Urothelium cell line (cell line): ENCODE measurements at regions not wholly inside any gene's neighbourhood (a gene's known extent, or its start where the extent isn't known, plus 50 kb on each side); places are given as distances from the start of the nearest gene placed in this dataset.

Source experiments
- DNase-seq: peaks from one replicate; pipeline ENCODE4 v3.0.0; 2011; ENCODE audit warnings: low spot score, mixed read lengths
- FAIRE-seq: peaks from 2 replicates; lab custom pipeline; 2011; peaks lifted over from hg19 to GRCh38; lab: Jason Lieb, UNC

DNA sequence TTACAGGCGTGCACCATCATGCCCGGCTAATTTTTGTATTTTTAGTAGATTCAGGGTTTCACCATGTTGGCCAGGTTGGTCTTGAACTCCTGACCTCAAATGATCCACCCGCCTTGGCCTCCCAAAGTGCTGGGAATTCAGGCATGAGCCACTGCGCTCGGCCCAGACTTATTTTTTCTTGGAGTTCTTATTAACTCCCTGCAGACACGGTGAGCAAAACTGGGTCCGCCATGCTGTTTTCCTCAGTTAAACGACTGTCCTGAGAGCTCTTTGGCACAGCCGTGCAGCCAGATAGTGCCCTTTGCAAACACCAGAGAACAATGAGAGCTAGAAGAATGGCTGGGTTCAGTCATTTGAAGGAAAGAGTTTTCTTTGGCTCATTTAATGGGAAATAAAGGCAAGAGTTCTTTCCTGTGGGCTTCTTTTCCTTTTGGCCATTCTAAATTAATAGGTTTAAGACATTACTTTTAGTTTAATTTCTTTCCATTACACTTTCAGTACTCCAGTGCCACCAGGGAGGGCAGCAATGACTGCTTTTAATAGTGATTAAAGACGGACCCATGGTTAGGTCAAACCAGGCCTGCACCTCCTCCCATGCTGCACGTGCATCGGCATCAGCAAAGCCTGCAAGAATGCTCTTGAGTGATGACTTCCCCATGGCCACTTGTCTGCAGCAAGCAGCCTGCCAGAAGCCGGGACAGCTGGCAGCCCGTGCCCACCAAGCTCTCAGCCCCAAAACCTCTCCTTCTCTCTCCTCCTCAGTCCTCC is 60.7 kb downstream of the VCPKMT start:
- FAIRE-seq (no peak), DNase-seq (no peak)

DNA sequence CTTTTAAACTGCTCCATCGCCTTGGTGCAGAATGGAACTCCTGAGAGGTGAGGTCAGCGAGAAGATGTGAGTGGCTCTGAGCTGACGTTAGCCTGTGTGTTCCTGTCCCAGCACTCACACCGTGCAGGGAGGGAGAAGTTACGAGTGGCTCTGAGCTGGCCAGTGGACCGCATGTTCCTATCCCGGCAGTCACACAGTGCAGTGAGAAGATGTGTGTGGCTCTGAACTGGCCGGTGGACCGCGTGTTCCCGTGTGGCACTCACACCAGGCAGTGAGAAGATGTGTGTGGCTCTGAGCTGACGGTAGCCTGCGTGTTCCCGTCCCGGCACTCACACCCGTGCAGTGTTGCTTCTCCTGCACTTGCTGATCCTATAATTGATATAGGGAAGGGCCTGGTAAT is 59.9 kb downstream of the VCPKMT start:
- no peak for DNase-seq
- peak; percentile 88 for FAIRE-seq

DNA sequence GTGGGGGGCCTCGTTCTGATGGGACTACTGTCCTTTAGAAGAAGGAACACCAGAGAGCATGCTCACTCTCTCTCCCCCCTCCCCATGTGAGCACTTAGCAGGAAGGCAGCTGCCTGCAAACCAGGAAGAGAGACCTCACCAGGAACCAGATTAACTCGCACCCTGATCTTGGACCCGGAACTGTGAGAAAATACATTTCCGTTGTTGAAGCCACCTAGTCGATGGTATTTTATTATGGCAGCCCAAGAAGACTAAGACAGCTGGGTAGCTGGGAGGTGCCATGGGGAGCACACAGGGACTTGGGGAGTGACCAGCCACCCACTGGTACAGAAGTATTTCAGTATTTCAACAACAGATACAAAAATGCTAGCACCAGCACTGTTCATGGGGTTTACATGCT is 59.0 kb downstream of the VCPKMT start:
- no peak for FAIRE-seq

DNA sequence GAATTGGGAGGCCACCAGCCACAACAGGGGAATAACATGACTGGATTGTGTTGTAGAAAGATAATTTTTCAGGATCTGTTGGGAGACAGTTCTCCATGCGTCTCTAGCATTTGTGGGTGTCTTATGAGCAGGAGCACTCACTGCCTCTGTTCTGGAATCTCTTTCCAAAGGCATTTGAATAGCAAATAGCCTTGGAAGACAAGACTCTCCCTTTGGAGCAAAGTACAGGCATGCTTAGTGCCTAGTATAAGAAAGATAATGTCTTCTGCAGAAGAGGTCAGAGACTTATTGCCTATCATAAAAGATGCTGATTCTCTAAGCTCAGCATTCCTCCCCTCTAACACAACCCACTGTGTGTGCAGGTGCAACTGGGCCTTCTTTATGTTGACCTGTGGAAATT is 58.3 kb downstream of the VCPKMT start:
- DNase-seq (no peak), FAIRE-seq (no peak)

More for the DNA sequence above, 59.0 kb downstream of the VCPKMT start:
- DNase-seq, result no peak
